WERI-Rb-1 (cell line): ENCODE measurements at regions not wholly inside any gene's neighbourhood (a gene's known extent, or its start where the extent isn't known, plus 50 kb on each side); places are given as distances from the start of the nearest gene placed in this dataset.

Source experiments
- DNase-seq: peaks from one replicate; pipeline ENCODE4 v3.0.0-alpha.2; 2020
- H3K27ac ChIP-seq: fragments of 250-450 bp; sonication (Bioruptor Pico); 2 replicates; pipeline ENCODE4 v1.5.1; 2020; ENCODE audit warnings: mild to moderate bottlenecking, moderate library complexity
- H3K27me3 ChIP-seq: fragments of 250-450 bp; sonication (Bioruptor Pico); 2 replicates; pipeline ENCODE4 v1.5.1; 2021; ENCODE audit warnings: mild to moderate bottlenecking, low read depth, moderate library complexity; ENCODE audit not compliant: insufficient read depth, severe bottlenecking
- H3K36me3 ChIP-seq: fragments of 250-450 bp; sonication (Bioruptor Pico); 2 replicates; pipeline ENCODE4 v1.5.1; 2020; ENCODE audit warnings: mild to moderate bottlenecking, moderate library complexity
- H3K4me3 ChIP-seq: 2 replicates; pipeline ENCODE4 v1.5.1; 2011; ENCODE audit warnings: low read depth, mild to moderate bottlenecking, control low read depth, low read length
- H3K9me3 ChIP-seq: fragments of 250-450 bp; sonication (Bioruptor Pico); 2 replicates; pipeline ENCODE4 v1.5.1; 2021; ENCODE audit warnings: mild to moderate bottlenecking, moderate library complexity; ENCODE audit not compliant: severe bottlenecking
- TF ChIP-seq, protein P1 (sequence below): IDR thresholded peaks from 2 replicates; pipeline ENCODE4 v1.5.1; 2011; ENCODE audit warnings: low read depth, mild to moderate bottlenecking, control low read depth, inconsistent platforms, low read length

DNA sequence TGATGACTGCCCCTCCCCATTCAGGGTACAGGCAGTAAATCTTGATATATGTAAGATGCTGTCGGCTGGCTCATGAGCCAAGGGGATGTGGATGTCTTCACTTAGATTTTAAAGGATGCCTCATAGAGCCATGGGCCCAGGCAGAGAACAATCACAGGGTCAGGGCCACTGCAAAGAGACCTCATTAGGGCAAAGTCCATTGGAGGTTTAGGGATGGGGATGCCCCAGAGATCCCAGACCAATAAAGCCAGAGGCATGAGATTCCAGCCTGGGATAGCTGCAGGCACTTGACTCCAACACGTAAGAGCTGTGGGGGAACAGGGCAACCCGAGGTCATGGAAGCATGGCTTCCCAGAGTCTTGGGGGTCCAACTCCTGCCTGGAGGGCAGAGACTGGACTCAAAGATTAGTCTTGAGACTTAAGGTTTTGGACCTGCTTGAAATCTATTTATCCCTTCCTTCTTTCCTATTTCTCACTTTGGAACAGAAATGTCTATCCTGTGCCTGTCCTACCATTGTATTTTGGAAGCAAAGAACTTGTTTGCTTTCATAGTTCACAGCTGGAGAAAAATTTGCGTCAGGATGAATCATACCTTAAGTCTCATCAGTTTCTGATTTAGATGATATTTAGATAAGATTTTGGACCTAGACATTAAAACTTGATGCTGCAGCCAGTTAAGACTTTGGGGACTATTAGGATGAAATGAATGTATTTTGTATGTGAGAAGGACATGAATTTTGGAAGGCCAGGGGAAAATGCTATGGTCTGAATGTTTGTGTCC is 101.3 kb upstream of the ADRA1B start:
- H3K27ac ChIP-seq = no peak overlapping the region
- no peak overlapping the region for H3K4me3 ChIP-seq
- TF ChIP-seq, protein P1, sequence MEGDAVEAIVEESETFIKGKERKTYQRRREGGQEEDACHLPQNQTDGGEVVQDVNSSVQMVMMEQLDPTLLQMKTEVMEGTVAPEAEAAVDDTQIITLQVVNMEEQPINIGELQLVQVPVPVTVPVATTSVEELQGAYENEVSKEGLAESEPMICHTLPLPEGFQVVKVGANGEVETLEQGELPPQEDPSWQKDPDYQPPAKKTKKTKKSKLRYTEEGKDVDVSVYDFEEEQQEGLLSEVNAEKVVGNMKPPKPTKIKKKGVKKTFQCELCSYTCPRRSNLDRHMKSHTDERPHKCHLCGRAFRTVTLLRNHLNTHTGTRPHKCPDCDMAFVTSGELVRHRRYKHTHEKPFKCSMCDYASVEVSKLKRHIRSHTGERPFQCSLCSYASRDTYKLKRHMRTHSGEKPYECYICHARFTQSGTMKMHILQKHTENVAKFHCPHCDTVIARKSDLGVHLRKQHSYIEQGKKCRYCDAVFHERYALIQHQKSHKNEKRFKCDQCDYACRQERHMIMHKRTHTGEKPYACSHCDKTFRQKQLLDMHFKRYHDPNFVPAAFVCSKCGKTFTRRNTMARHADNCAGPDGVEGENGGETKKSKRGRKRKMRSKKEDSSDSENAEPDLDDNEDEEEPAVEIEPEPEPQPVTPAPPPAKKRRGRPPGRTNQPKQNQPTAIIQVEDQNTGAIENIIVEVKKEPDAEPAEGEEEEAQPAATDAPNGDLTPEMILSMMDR = no peak
- H3K9me3 ChIP-seq = no peaks in the 10 kb centered on the region
- no peaks in the 10 kb centered on the region for H3K27me3 ChIP-seq
- DNase-seq = no peak
- no peaks in the 10 kb centered on the region for H3K36me3 ChIP-seq

DNA sequence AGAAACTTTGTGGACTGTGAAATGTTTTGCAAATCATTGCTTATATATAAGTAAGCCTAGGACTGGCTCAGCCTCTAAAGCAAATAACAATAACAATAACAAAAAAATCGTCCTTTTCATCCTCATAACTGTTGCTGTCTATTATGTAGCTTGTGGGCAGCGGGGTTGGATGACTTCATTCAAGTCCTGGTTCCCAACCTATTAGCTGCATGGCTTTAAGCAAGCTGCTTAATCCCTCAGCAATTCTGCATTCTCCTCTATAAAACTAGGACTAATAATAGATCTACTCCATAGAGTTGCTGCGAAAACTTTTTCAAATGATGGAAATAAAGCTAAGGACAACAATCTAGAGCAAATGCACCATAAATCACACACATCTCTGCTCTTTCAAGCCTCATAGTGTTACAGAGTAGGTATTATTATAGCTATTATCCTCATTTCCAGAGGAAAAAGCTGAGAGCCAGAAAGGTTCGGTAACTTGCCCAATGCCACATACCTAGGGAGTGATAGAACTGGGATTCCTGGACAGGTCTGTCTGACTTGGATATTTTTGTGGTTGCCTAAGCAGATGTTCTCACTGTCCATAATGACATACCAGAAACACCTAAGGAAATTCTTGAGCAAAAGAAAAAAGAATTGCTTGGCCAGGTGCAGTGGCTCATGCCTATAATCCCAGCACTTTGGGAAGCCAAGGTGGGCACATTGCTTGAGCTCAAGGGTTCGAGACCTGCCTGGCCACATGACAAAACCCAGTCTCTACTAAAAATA is 98.8 kb upstream of the ADRA1B start:
- H3K27ac ChIP-seq = no peak overlapping the region
- no peaks in the 10 kb centered on the region for H3K9me3 ChIP-seq
- H3K4me3 ChIP-seq = no peak overlapping the region
- DNase-seq = no peak
- TF ChIP-seq, protein P1 = no peak
- no peaks in the 10 kb centered on the region for H3K36me3 ChIP-seq
- H3K27me3 ChIP-seq = no peaks in the 10 kb centered on the region

DNA sequence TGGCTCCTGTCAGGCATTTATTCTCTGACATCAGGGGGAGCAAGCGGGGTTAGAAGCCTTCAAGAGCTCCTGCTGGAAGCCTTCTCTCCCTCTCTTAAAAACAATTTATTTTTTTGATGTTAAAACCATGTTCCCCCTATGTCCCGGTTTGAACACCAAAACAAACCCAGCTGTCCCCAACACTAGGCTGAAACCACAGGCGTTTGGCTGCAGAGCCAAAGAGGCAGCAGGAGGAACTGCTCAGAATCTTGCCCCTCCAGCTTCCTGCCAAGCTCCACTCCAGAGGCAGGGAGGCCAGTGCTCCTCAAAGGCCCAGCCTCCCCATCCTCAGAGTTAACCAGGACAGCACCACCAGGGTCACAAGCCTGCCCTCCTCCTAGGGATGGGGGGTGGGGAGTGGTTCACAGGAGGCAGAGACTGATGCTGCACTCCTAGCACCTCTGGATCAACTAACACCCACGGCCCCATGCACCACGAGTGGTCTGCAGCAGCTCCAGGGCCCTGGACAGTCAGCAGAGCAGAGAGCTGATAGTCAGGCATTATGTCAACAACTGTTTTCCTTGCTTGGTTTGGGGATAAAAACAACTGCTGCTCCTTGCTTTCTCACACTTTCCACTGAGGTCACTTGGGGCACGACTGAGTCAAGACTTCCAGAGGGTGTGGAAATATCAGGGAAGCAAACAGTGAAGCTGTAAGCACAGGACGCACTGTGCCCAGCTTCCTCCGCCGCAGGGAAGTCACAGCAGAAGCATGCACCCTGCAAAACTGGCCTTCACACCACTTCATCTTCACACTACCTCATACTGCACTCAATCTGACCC is 96.5 kb upstream of the ADRA1B start:
- no peaks in the 10 kb centered on the region for H3K9me3 ChIP-seq
- TF ChIP-seq, protein P1 = no peak
- H3K4me3 ChIP-seq = no peak overlapping the region
- H3K27ac ChIP-seq = no peak overlapping the region
- no peak for DNase-seq
- H3K36me3 ChIP-seq = no peaks in the 10 kb centered on the region
- no peaks in the 10 kb centered on the region for H3K27me3 ChIP-seq

DNA sequence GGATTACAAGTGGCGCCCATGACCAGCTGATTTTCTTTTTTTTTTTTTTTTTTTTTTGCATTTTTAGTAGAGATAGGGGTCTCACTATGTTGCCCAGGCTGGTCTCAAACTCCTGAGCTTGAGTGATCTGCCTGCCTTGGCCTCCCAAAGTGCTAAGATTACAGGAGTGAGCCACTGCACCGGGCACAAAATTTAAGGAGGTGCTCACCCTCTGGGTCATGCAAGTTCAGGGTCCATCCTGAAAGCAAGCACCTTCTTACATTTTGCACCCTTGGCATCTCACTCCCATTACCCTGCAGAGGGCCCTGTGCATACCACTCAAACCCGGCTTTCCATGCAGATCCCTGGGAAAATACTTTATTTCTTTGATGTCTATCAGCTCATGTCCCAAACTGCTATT is 95.6 kb upstream of the ADRA1B start:
- no peaks in the 10 kb centered on the region for H3K36me3 ChIP-seq
- DNase-seq = no peak
- TF ChIP-seq, protein P1 = no peak
- no peak overlapping the region for H3K27ac ChIP-seq
- no peaks in the 10 kb centered on the region for H3K9me3 ChIP-seq
- H3K27me3 ChIP-seq = no peaks in the 10 kb centered on the region
- H3K4me3 ChIP-seq = no peak overlapping the region

DNA sequence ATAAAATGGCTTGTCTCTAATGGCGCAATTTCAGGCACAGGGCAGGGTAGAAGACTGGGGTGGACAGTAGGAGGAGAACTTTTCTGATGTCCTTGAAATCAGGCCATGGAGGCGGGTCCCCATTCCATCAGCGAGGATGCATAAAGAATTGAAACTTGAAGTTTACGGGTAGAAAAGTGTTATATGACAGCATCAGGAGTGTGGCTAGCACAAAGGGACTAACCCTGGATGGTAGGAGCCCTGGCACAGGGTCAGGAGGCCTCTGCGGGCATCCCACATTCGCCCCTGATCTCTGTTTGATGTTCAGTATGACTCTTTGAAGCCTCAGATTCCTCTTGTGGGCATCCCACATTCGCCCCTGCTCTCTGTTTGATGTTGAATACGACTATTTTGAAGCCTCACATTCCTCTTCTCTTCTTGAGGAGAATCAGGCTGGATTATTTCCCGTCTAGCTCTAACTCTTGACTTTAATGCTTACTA is 94.8 kb upstream of the ADRA1B start:
- no peak overlapping the region for H3K27ac ChIP-seq
- no peaks in the 10 kb centered on the region for H3K9me3 ChIP-seq
- no peaks in the 10 kb centered on the region for H3K36me3 ChIP-seq
- no peak overlapping the region for H3K4me3 ChIP-seq
- DNase-seq = no peak
- H3K27me3 ChIP-seq = no peaks in the 10 kb centered on the region
- TF ChIP-seq, protein P1 = no peak
